Loucy (cell line): ENCODE measurements at regions not wholly inside any gene's neighbourhood (a gene's known extent, or its start where the extent isn't known, plus 50 kb on each side); places are given as distances from the start of the nearest gene placed in this dataset.
A peak's percentile ranks its signal among the peaks of the same experiment; 100 is the strongest.

Source experiments
- H2AFZ ChIP-seq: fragments of 200-600 bp; sonication (generic); 2 replicates; pipeline ENCODE4 v1.6.0; 2016; ENCODE audit warnings: antibody characterized with exemption, mild to moderate bottlenecking, low read length, moderate library complexity
- H3F3A ChIP-seq: fragments of 200-600 bp; 2 replicates; pipeline ENCODE4 v1.6.0; 2016; ENCODE audit warnings: antibody characterized with exemption, low read depth, mild to moderate bottlenecking
- H3K27me3 ChIP-seq: fragments of 200-600 bp; sonication (generic); 2 replicates; pipeline ENCODE4 v1.6.1; 2014; ENCODE audit warnings: low read length, mild to moderate bottlenecking; ENCODE audit not compliant: insufficient read depth, poor library complexity, severe bottlenecking
- H3K36me3 ChIP-seq: fragments of 200-600 bp; sonication (generic); 2 replicates; pipeline ENCODE4 v1.6.1; 2016; ENCODE audit warnings: low read length; ENCODE audit not compliant: insufficient read depth
- H3K4me1 ChIP-seq: fragments of 200-600 bp; sonication (generic); 2 replicates; pipeline ENCODE4 v1.5.1; 2014; ENCODE audit warnings: low read length, mild to moderate bottlenecking; ENCODE audit not compliant: insufficient read depth, poor library complexity, severe bottlenecking
- H3K4me2 ChIP-seq: fragments of 200-600 bp; sonication (generic); 2 replicates; pipeline ENCODE4 v1.6.0; 2014; ENCODE audit warnings: antibody characterized with exemption, low read length, low read depth, mild to moderate bottlenecking; ENCODE audit not compliant: poor library complexity, severe bottlenecking
- H3K4me3 ChIP-seq: fragments of 200-600 bp; sonication (generic); 2 replicates; pipeline ENCODE4 v1.5.1; 2014; ENCODE audit warnings: low read length, mild to moderate bottlenecking, mixed read lengths; ENCODE audit not compliant: poor library complexity, severe bottlenecking
- H3K79me2 ChIP-seq: fragments of 200-600 bp; sonication (generic); 2 replicates; pipeline ENCODE4 v1.6.1; 2014; ENCODE audit warnings: low read length; ENCODE audit not compliant: insufficient read depth
- H3K9ac ChIP-seq: fragments of 200-600 bp; sonication (generic); 2 replicates; pipeline ENCODE4 v1.6.0; 2014; ENCODE audit warnings: mild to moderate bottlenecking, low read depth, low read length, moderate library complexity; ENCODE audit not compliant: poor library complexity, severe bottlenecking
- H3K9me2 ChIP-seq: fragments of 200-600 bp; sonication (generic); replicated peaks from 2 replicates; pipeline ENCODE4 v1.6.1; 2016; ENCODE audit warnings: low read depth, low read length, mixed read lengths
- H3K9me3 ChIP-seq: fragments of 200-600 bp; sonication (generic); 2 replicates; pipeline ENCODE4 v1.6.1; 2014; ENCODE audit warnings: mild to moderate bottlenecking, antibody characterized with exemption, low read length, low read depth; ENCODE audit not compliant: insufficient read depth
- H4K20me1 ChIP-seq: fragments of 200-600 bp; sonication (generic); 2 replicates; pipeline ENCODE4 v1.6.0; 2014; ENCODE audit warnings: antibody characterized with exemption, low read length, mild to moderate bottlenecking; ENCODE audit not compliant: insufficient read depth, poor library complexity, severe bottlenecking
- EZH2phosphoT487 ChIP-seq: fragments of 200-600 bp; IDR thresholded peaks from 2 replicates; pipeline ENCODE4 v1.6.1; 2018; ENCODE audit warnings: antibody characterized with exemption, mild to moderate bottlenecking, moderate library complexity, borderline replicate concordance
- TF ChIP-seq, protein P1 (sequence below): fragments of 200-600 bp; sonication (generic); conservative IDR thresholded peaks from 2 replicates; pipeline ENCODE4 v1.5.1; 2014; ENCODE audit warnings: mild to moderate bottlenecking, antibody characterized with exemption, low read length

DNA sequence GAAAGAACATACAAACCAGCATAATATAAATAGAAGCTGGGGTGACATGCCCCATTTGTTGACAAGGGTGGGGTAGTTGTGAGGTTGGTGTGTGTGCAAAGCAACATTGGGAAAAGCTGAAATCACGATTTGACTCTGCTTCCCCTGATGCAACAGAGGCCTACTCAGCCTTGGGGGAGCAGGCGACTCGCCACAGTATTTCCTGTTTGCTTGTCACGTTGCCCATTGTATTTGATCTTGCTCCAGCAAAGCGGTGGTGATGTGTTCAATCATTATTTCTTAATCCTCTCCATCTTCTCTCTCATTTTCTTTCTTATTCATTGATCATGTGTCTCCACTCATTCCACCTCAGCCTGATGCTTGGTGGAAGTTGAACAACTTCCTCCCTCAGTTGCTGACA is 165.8 kb upstream of the CITED2 start:
- Histone ChIP-seq H2AFZ (peak overlapping the region; percentile 55), H3K9ac (no peak overlapping the region), H3K27me3 (no peaks in the 10 kb centered on the region), H3K4me2 (no peak overlapping the region), H3K36me3 (no peaks in the 10 kb centered on the region), H4K20me1 (no peaks in the 10 kb centered on the region), H3K4me3 (no peak overlapping the region), H3F3A (no peaks in the 10 kb centered on the region), H3K9me3 (no peaks in the 10 kb centered on the region), H3K4me1 (no peaks in the 10 kb centered on the region), H3K9me2 (no peaks in the 10 kb centered on the region), H3K79me2 (no peaks in the 10 kb centered on the region)
- TF ChIP-seq, protein P1, sequence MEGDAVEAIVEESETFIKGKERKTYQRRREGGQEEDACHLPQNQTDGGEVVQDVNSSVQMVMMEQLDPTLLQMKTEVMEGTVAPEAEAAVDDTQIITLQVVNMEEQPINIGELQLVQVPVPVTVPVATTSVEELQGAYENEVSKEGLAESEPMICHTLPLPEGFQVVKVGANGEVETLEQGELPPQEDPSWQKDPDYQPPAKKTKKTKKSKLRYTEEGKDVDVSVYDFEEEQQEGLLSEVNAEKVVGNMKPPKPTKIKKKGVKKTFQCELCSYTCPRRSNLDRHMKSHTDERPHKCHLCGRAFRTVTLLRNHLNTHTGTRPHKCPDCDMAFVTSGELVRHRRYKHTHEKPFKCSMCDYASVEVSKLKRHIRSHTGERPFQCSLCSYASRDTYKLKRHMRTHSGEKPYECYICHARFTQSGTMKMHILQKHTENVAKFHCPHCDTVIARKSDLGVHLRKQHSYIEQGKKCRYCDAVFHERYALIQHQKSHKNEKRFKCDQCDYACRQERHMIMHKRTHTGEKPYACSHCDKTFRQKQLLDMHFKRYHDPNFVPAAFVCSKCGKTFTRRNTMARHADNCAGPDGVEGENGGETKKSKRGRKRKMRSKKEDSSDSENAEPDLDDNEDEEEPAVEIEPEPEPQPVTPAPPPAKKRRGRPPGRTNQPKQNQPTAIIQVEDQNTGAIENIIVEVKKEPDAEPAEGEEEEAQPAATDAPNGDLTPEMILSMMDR = no peak
- TF ChIP-seq EZH2phosphoT487 = no peak

- H3K36me3 ChIP-seq = no peaks in the 10 kb centered on the region
- H3K27me3 ChIP-seq = no peaks in the 10 kb centered on the region
- no peaks in the 10 kb centered on the region for H3K9me2 ChIP-seq
- TF ChIP-seq EZH2phosphoT487 = no peak
- TF ChIP-seq, protein P1 = no peak
- peaks cover under 1% of the 10 kb centered on the region for H3K4me1 ChIP-seq
- no peak overlapping the region for H3K4me3 ChIP-seq
- no peaks in the 10 kb centered on the region for H4K20me1 ChIP-seq
- no peaks in the 10 kb centered on the region for H3K9me3 ChIP-seq
- no peak overlapping the region for H3K4me2 ChIP-seq
- no peaks in the 10 kb centered on the region for H3F3A ChIP-seq
- H2AFZ ChIP-seq = peak overlapping the region; percentile 55; the same call in 1 of the 2 replicates
- H3K9ac ChIP-seq = no peak overlapping the region
- no peaks in the 10 kb centered on the region for H3K79me2 ChIP-seq
Measured at GRCh38 chr6:139539852-139540251, 165.4 kb upstream of the CITED2 start.

GRCh38 chr6:139538366-139538765 is 163.9 kb upstream of the CITED2 start:
- Histone ChIP-seq H3F3A (no peaks in the 10 kb centered on the region), H3K36me3 (no peaks in the 10 kb centered on the region), H3K9me3 (no peaks in the 10 kb centered on the region), H3K9me2 (no peaks in the 10 kb centered on the region), H3K4me1 (peaks cover 11% of the 10 kb centered on the region), H3K27me3 (no peaks in the 10 kb centered on the region), H3K4me3 (no peak overlapping the region), H2AFZ (no peak overlapping the region), H4K20me1 (no peaks in the 10 kb centered on the region), H3K9ac (no peak overlapping the region), H3K79me2 (no peaks in the 10 kb centered on the region), H3K4me2 (no peak overlapping the region)
- TF ChIP-seq EZH2phosphoT487 = no peak
- TF ChIP-seq, protein P1 = no peak
